IMR-90 (cell line): ENCODE measurements at regions not wholly inside any gene's neighbourhood (a gene's known extent, or its start where the extent isn't known, plus 50 kb on each side); places are given as distances from the start of the nearest gene placed in this dataset.

Source experiments
- ATAC-seq: fragments of 200-7000 bp; cut with Tn5 transposase; 2 replicates; pipeline ENCODE4 v1.9.1; 2020; ENCODE audit warnings: low read depth, mild to moderate bottlenecking, moderate library complexity
- BruUV-seq: library from RNA; stranded (reverse); fragments of 400-500 nt; replicated peaks from 2 replicates; lab custom pipeline; 2021; lab: Mats Ljungman, UMichigan
- CTCF ChIA-PET: fragments of 300-600 bp; formaldehyde crosslinking; extraction: SDS; loops from one replicate; lab custom pipeline; 2021; ENCODE audit warnings: antibody characterized with exemption; lab: Yijun Ruan, JAX
- POLR2A ChIA-PET: fragments of 300-600 bp; sonication (Branson Sonifier 250); formaldehyde crosslinking; loops from one replicate; lab custom pipeline; 2022; ENCODE audit warnings: antibody characterized with exemption; ENCODE audit not compliant: unreplicated experiment; lab: Charles Lee
- DNase-seq: peaks from one replicate; pipeline ENCODE4 v3.0.0; 2013
- H2AFZ ChIP-seq: replicated peaks from 2 replicates; pipeline ENCODE3; 2013; ENCODE audit warnings: low read length, mild to moderate bottlenecking; ENCODE audit not compliant: poor library complexity
- H2AK5ac ChIP-seq: 2 replicates; pipeline ENCODE4 v1.6.1; 2013; ENCODE audit warnings: low read depth, low read length, inconsistent platforms
- H2AK9ac ChIP-seq: replicated peaks from 2 replicates; pipeline ENCODE3; 2013; ENCODE audit warnings: mild to moderate bottlenecking, low read depth, low read length, moderate library complexity; ENCODE audit not compliant: poor library complexity
- H2BK120ac ChIP-seq: 2 replicates; pipeline ENCODE4 v1.6.1; 2013; ENCODE audit warnings: low read depth, low read length, inconsistent platforms
- H2BK15ac ChIP-seq: 3 replicates; pipeline ENCODE4 v1.6.1; 2013; ENCODE audit warnings: low read depth, low read length, inconsistent platforms
- H2BK20ac ChIP-seq: 2 replicates; pipeline ENCODE4 v1.6.1; 2013; ENCODE audit warnings: low read depth, mild to moderate bottlenecking, inconsistent platforms, low read length, moderate library complexity
- H2BK5ac ChIP-seq: 2 replicates; pipeline ENCODE4 v1.6.1; 2013; ENCODE audit warnings: mild to moderate bottlenecking, low read depth, low read length, inconsistent platforms; ENCODE audit not compliant: poor library complexity, severe bottlenecking
- H3K14ac ChIP-seq: replicated peaks from 2 replicates; pipeline ENCODE4 v1.6.1; 2013; ENCODE audit warnings: low read depth, low read length, inconsistent platforms
- H3K18ac ChIP-seq: 2 replicates; pipeline ENCODE4 v1.6.1; 2013; ENCODE audit warnings: low read depth, low read length, control low read depth
- H3K23ac ChIP-seq: 2 replicates; pipeline ENCODE4 v1.6.1; 2013; ENCODE audit warnings: low read depth, low read length, inconsistent platforms
- H3K27ac ChIP-seq: 2 replicates; pipeline ENCODE4 v1.5.1; 2013; ENCODE audit warnings: mild to moderate bottlenecking, control low read depth, low read length; ENCODE audit not compliant: insufficient read depth
- H3K27me3 ChIP-seq: 2 replicates; pipeline ENCODE4 v1.6.1; 2013; ENCODE audit warnings: low read length; ENCODE audit not compliant: control insufficient read depth, insufficient read depth
- H3K36me3 ChIP-seq: 2 replicates; pipeline ENCODE4 v1.6.1; 2013; ENCODE audit warnings: low read length, mixed read lengths; ENCODE audit not compliant: control insufficient read depth, insufficient read depth
- H3K4ac ChIP-seq: 2 replicates; pipeline ENCODE4 v1.6.1; 2013; ENCODE audit warnings: low read depth, low read length, inconsistent platforms
- H3K4me1 ChIP-seq: 2 replicates; pipeline ENCODE4 v1.6.1; 2013; ENCODE audit warnings: low read length, mixed read lengths; ENCODE audit not compliant: control insufficient read depth, insufficient read depth
- H3K4me2 ChIP-seq: 2 replicates; pipeline ENCODE4 v1.6.1; 2013; ENCODE audit warnings: low read depth, mild to moderate bottlenecking, control low read depth, low read length, moderate library complexity
- H3K4me3 ChIP-seq: 2 replicates; pipeline ENCODE4 v1.5.1; 2013; ENCODE audit warnings: low read depth, mild to moderate bottlenecking, control low read depth, low read length, moderate library complexity; ENCODE audit not compliant: insufficient read depth
- H3K56ac ChIP-seq: 2 replicates; pipeline ENCODE4 v1.6.1; 2013; ENCODE audit warnings: low read length, inconsistent platforms; ENCODE audit not compliant: insufficient read depth; ENCODE audit errors: extremely low read depth
- H3K79me1 ChIP-seq, 2 experiments: 2 replicates each; pipeline ENCODE4 v1.6.1; 2013; ENCODE audit warnings: low read length in 2 of 2, inconsistent platforms in 1 of 2, low read depth in 1 of 2
- H3K9ac ChIP-seq: 2 replicates; pipeline ENCODE4 v1.6.1; 2013; ENCODE audit warnings: low read depth, low read length, control low read depth
- H3K9me1 ChIP-seq: 2 replicates; pipeline ENCODE4 v1.6.1; 2013; ENCODE audit warnings: low read length, inconsistent platforms; ENCODE audit not compliant: insufficient read depth
- H3K9me3 ChIP-seq: 2 replicates; pipeline ENCODE4 v1.6.1; 2013; ENCODE audit warnings: low read length; ENCODE audit not compliant: control insufficient read depth, insufficient read depth
- H4K20me1 ChIP-seq: 2 replicates; pipeline ENCODE4 v1.6.1; 2013; ENCODE audit warnings: low read length, inconsistent platforms; ENCODE audit not compliant: insufficient read depth
- H4K5ac ChIP-seq: 2 replicates; pipeline ENCODE4 v1.6.1; 2013; ENCODE audit warnings: mild to moderate bottlenecking, low read depth, low read length, control low read depth
- H4K8ac ChIP-seq, 2 experiments: 2 replicates each; pipeline ENCODE4 v1.6.1; 2013; ENCODE audit warnings: low read depth in 2 of 2, low read length in 2 of 2, control low read depth in 1 of 2, inconsistent platforms in 1 of 2
- H4K91ac ChIP-seq: 2 replicates; pipeline ENCODE4 v1.6.1; 2013; ENCODE audit warnings: low read depth, low read length, inconsistent platforms; ENCODE audit not compliant: insufficient read depth
- BHLHE40 ChIP-seq: fragments of 150-350 bp; IDR thresholded peaks from 2 replicates; pipeline ENCODE4 v1.6.1; 2016; ENCODE audit warnings: mild to moderate bottlenecking, low read depth, low read length
- CEBPB ChIP-seq: IDR thresholded peaks from 2 replicates; pipeline ENCODE4 v1.6.1; 2012; ENCODE audit warnings: low read depth, low read length, improper control_type of control experiment
- CHD1 ChIP-seq: IDR thresholded peaks from 2 replicates; pipeline ENCODE4 v1.6.1; 2012; ENCODE audit warnings: low read depth, low read length, improper control_type of control experiment
- FOS ChIP-seq: fragments of 150-350 bp; IDR thresholded peaks from 2 replicates; pipeline ENCODE4 v1.6.1; 2016; ENCODE audit warnings: low read depth, low read length
- MAFK ChIP-seq: IDR thresholded peaks from 2 replicates; pipeline ENCODE4 v1.6.1; 2012; ENCODE audit warnings: low read depth, low read length, improper control_type of control experiment
- MAZ ChIP-seq: IDR thresholded peaks from 2 replicates; pipeline ENCODE4 v1.6.1; 2012; ENCODE audit warnings: low read depth, mild to moderate bottlenecking, low read length, improper control_type of control experiment, moderate library complexity, borderline replicate concordance
- MXI1 ChIP-seq: IDR thresholded peaks from 2 replicates; pipeline ENCODE4 v1.6.1; 2012; ENCODE audit warnings: low read depth, mild to moderate bottlenecking, low read length, moderate library complexity, borderline replicate concordance
- NFE2L2 ChIP-seq: fragments of 150-350 bp; IDR thresholded peaks from 2 replicates; pipeline ENCODE4 v1.6.1; 2016; ENCODE audit warnings: low read depth, mild to moderate bottlenecking, low read length
- POLR2A ChIP-seq: IDR thresholded peaks from 2 replicates; pipeline ENCODE4 v1.6.1; 2012; ENCODE audit warnings: mild to moderate bottlenecking, low read depth, low read length
- RAD21 ChIP-seq: IDR thresholded peaks from 2 replicates; pipeline ENCODE4 v1.6.1; 2012; ENCODE audit warnings: low read length, improper control_type of control experiment
- RCOR1 ChIP-seq: IDR thresholded peaks from 2 replicates; pipeline ENCODE4 v1.6.1; 2012; ENCODE audit warnings: mild to moderate bottlenecking, low read length, improper control_type of control experiment; ENCODE audit not compliant: insufficient replicate concordance
- RFX5 ChIP-seq: IDR thresholded peaks from 2 replicates; pipeline ENCODE4 v1.8.0; 2012; ENCODE audit warnings: low read depth, mild to moderate bottlenecking, low read length, moderate library complexity
- SMC3 ChIP-seq: fragments of 150-350 bp; IDR thresholded peaks from 2 replicates; pipeline ENCODE4 v1.6.1; 2016; ENCODE audit warnings: low read depth, mild to moderate bottlenecking, antibody characterized with exemption, low read length, moderate library complexity
- WGBS, 2 experiments: methylation state at CpG; one replicate each; pipeline versions ENCODE4 v1.1.5 to v1.1.7; 2013; ENCODE audit warnings: missing lambda C conversion rate in 2 of 2; ENCODE audit not compliant: insufficient read length in 1 of 2; ENCODE audit errors: extremely low coverage in 2 of 2; 5-methylcytosine and 5-hydroxymethylcytosine counted together
- dilution Hi-C: fragments of 300-500 bp; cut with HindIII; formaldehyde crosslinking; loops from one replicate; pipeline ENCODE4 v1.14.3; 2018; ENCODE audit warnings: low sequenced_read_pairs; ENCODE audit not compliant: unreplicated experiment
- in situ Hi-C: fragments of 300-500 bp; cut with MboI; formaldehyde crosslinking; loops from 3 replicates; pipeline ENCODE4 v1.14.3; 2019; ENCODE audit warnings: low sequenced_read_pairs, inconsistent platforms, mixed read lengths
- intact Hi-C: fragments of 100-400 bp; cut with micrococcal nuclease; formaldehyde crosslinking; loops from 2 replicates; pipeline ENCODE4 v1.10.0; 2022
- TF ChIP-seq, protein P1 (sequence below): conservative IDR thresholded peaks from 2 replicates; pipeline ENCODE4 v1.5.1; 2012; ENCODE audit warnings: mild to moderate bottlenecking, low read depth, low read length, improper control_type of control experiment
- TF ChIP-seq, protein P2 (sequence below): fragments of 150-350 bp; IDR thresholded peaks from 2 replicates; pipeline ENCODE4 v1.6.1; 2016; ENCODE audit warnings: low read depth, mild to moderate bottlenecking, low read length, moderate library complexity, borderline replicate concordance
- TF ChIP-seq, protein P3 (sequence below): fragments of 150-350 bp; IDR thresholded peaks from 2 replicates; pipeline ENCODE4 v1.6.1; 2017; ENCODE audit warnings: mild to moderate bottlenecking, antibody characterized with exemption, low read length, low read depth

DNA sequence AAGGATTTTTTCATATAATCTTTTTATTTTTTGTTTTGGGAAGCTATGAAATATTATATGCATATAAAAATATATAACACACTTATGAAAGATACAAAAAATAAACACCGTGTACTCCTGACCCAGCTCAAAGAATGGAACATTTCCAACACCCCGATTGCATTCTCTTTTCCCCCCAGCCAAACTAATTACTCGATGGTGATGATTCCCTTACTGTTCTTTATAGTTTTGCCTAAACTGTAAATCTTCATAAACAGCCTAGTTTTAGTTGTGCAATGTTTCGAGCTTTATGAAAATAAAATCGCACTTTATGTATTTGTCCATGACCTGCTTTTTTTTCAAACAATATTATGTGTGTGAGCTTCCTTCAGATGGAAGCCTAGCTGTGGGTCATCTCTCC lies 352.0 kb upstream of the KAZN start:
- Histone ChIP-seq H4K20me1 (no peaks in the 10 kb centered on the region), H2BK5ac (no peak overlapping the region), H3K4me3 (no peak overlapping the region), H3K27me3 (no peaks in the 10 kb centered on the region), H4K5ac (no peak overlapping the region), H3K4me2 (no peak overlapping the region), H3K23ac (no peak overlapping the region), H3K56ac (no peak overlapping the region), H2AK5ac (no peak overlapping the region), H4K8ac (no peak overlapping the region), H3K18ac (no peak overlapping the region), H2BK20ac (no peak overlapping the region), H3K9me1 (no peaks in the 10 kb centered on the region), H3K9me3 (peaks cover 8% of the 10 kb centered on the region), H2AFZ (no peak overlapping the region), H3K79me1 (no peaks in the 10 kb centered on the region), H3K4me1 (no peaks in the 10 kb centered on the region), H3K27ac (no peak overlapping the region), H3K4ac (no peak overlapping the region), H2AK9ac (no peak overlapping the region), H4K91ac (no peak overlapping the region), H3K36me3 (no peaks in the 10 kb centered on the region), H2BK15ac (no peak overlapping the region), H3K9ac (no peak overlapping the region), H2BK120ac (no peak overlapping the region), H3K14ac (no peak overlapping the region)
- intact Hi-C loops, result no loop called here
- DNase-seq (no peak), ATAC-seq (no peak)
- WGBS, 2 experiments, result no CpG with 5 or more reads among the region's 5 CpGs
- no TSS peak for BruUV-seq
- CTCF ChIA-PET, result no interaction called here
- in situ Hi-C loops, result no loop called here
- TF ChIP-seq MAFK (no peak), MXI1 (no peak), CHD1 (no peak), BHLHE40 (no peak), RCOR1 (no peak), RAD21 (no peak), SMC3 (no peak), NFE2L2 (no peak), RFX5 (no peak), FOS (no peak), POLR2A (no peak), MAZ (no peak), CEBPB (no peak)
- TF ChIP-seq, protein P1, sequence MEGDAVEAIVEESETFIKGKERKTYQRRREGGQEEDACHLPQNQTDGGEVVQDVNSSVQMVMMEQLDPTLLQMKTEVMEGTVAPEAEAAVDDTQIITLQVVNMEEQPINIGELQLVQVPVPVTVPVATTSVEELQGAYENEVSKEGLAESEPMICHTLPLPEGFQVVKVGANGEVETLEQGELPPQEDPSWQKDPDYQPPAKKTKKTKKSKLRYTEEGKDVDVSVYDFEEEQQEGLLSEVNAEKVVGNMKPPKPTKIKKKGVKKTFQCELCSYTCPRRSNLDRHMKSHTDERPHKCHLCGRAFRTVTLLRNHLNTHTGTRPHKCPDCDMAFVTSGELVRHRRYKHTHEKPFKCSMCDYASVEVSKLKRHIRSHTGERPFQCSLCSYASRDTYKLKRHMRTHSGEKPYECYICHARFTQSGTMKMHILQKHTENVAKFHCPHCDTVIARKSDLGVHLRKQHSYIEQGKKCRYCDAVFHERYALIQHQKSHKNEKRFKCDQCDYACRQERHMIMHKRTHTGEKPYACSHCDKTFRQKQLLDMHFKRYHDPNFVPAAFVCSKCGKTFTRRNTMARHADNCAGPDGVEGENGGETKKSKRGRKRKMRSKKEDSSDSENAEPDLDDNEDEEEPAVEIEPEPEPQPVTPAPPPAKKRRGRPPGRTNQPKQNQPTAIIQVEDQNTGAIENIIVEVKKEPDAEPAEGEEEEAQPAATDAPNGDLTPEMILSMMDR, result no peak
- TF ChIP-seq, protein P2, sequence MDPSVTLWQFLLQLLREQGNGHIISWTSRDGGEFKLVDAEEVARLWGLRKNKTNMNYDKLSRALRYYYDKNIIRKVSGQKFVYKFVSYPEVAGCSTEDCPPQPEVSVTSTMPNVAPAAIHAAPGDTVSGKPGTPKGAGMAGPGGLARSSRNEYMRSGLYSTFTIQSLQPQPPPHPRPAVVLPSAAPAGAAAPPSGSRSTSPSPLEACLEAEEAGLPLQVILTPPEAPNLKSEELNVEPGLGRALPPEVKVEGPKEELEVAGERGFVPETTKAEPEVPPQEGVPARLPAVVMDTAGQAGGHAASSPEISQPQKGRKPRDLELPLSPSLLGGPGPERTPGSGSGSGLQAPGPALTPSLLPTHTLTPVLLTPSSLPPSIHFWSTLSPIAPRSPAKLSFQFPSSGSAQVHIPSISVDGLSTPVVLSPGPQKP, result no peak
- TF ChIP-seq, protein P3, sequence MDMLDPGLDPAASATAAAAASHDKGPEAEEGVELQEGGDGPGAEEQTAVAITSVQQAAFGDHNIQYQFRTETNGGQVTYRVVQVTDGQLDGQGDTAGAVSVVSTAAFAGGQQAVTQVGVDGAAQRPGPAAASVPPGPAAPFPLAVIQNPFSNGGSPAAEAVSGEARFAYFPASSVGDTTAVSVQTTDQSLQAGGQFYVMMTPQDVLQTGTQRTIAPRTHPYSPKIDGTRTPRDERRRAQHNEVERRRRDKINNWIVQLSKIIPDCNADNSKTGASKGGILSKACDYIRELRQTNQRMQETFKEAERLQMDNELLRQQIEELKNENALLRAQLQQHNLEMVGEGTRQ, result no peak
- POLR2A ChIA-PET, result no interaction called here
- dilution Hi-C loops, result no loop called here
